ENCODE measurements at regions not wholly inside any gene's neighbourhood (a gene's known extent, or its start where the extent isn't known, plus 50 kb on each side); places are given as distances from the start of the nearest gene placed in this dataset.
"Not testable (repeated sequence)": the region's sequence is repeated elsewhere in the genome, so short reads cannot be mapped to it uniquely, and the experiment has no call there.

GRCh38 chr17:20728181-20728580 lies 148.7 kb downstream of the CDRT15L2 start:
- no peak for DNase-seq (ENCODE audit: low read depth, low spot score)
- Histone ChIP-seq H3K9ac (ENCODE audit: insufficient read length) (no peak overlapping the region), H3K36me3 (ENCODE audit: insufficient read depth, low read length) (no peaks in the 10 kb centered on the region), H3K9me3 (ENCODE audit: low read depth, low read length) (no peaks in the 10 kb centered on the region), H3K27ac (no peak overlapping the region), H3K4me3 (no peak overlapping the region)
- TF ChIP-seq FOXP2 (optimal IDR thresholded peaks at IDR 0.05; ENCODE audit: control extremely low read depth, extremely low read length, insufficient read depth), result no peak
- no peak for TF ChIP-seq EZH2 (IDR thresholded peaks at IDR 0.05)
- no peak for TF ChIP-seq POLR2AphosphoS5 (IDR thresholded peaks at IDR 0.05; ENCODE audit: borderline replicate concordance, low read depth, low read length)

- not testable (repeated sequence) for H3K36me3 ChIP-seq (ENCODE audit: insufficient read depth, low read length); H3K4me3 ChIP-seq; H3K9ac ChIP-seq (ENCODE audit: insufficient read length); DNase-seq (ENCODE audit: low read depth, low spot score); H3K27ac ChIP-seq; H3K9me3 ChIP-seq (ENCODE audit: low read depth, low read length)
Observed at GRCh38 chr17:20731131-20731530, 151.6 kb downstream of the CDRT15L2 start.

DNA sequence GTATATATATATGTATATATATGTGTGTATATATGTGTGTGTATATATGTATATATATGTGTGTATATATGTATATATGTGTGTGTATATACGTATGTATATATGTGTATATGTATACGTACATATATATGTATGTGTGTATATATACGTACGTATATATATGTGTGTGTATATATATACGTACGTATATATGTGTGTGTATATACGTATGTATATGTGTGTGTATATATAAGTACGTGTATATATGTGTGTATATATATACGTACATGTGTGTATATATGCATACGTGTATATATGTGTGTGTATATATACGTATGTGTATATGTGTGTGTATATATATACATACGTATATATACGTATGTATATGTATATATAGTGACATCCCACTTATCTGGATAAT lies 154.4 kb downstream of the CDRT15L2 start:
- TF ChIP-seq POLR2AphosphoS5 (IDR thresholded peaks at IDR 0.05; ENCODE audit: borderline replicate concordance, low read depth, low read length) (no peak), EZH2 (IDR thresholded peaks at IDR 0.05) (no peak), FOXP2 (optimal IDR thresholded peaks at IDR 0.05; ENCODE audit: control extremely low read depth, extremely low read length, insufficient read depth) (no peak)
- Histone ChIP-seq H3K36me3 (ENCODE audit: insufficient read depth, low read length) (no peaks in the 10 kb centered on the region), H3K9me3 (ENCODE audit: low read depth, low read length) (no peaks in the 10 kb centered on the region), H3K9ac (ENCODE audit: insufficient read length) (no peak overlapping the region), H3K27ac (no peak overlapping the region), H3K4me3 (no peak overlapping the region)
- DNase-seq (ENCODE audit: low read depth, low spot score), result no peak

GRCh38 chr17:20735796-20736195 lies 156.3 kb downstream of the CDRT15L2 start:
- no peak for DNase-seq (ENCODE audit: low read depth, low spot score)
- no peak for TF ChIP-seq FOXP2 (optimal IDR thresholded peaks at IDR 0.05; ENCODE audit: control extremely low read depth, extremely low read length, insufficient read depth)
- TF ChIP-seq POLR2AphosphoS5 (IDR thresholded peaks at IDR 0.05; ENCODE audit: borderline replicate concordance, low read depth, low read length), result no peak
- TF ChIP-seq EZH2 (IDR thresholded peaks at IDR 0.05), result no peak
- Histone ChIP-seq H3K9ac (ENCODE audit: insufficient read length) (no peak overlapping the region), H3K9me3 (ENCODE audit: low read depth, low read length) (no peaks in the 10 kb centered on the region), H3K27ac (no peak overlapping the region), H3K4me3 (no peak overlapping the region), H3K36me3 (ENCODE audit: insufficient read depth, low read length) (no peaks in the 10 kb centered on the region)

GRCh38 chr17:20737636-20738035 lies 158.1 kb downstream of the CDRT15L2 start:
- H3K36me3 ChIP-seq (ENCODE audit: insufficient read depth, low read length); H3K27ac ChIP-seq; DNase-seq (ENCODE audit: low read depth, low spot score); H3K9me3 ChIP-seq (ENCODE audit: low read depth, low read length); H3K4me3 ChIP-seq; H3K9ac ChIP-seq (ENCODE audit: insufficient read length): not testable (repeated sequence)

DNA sequence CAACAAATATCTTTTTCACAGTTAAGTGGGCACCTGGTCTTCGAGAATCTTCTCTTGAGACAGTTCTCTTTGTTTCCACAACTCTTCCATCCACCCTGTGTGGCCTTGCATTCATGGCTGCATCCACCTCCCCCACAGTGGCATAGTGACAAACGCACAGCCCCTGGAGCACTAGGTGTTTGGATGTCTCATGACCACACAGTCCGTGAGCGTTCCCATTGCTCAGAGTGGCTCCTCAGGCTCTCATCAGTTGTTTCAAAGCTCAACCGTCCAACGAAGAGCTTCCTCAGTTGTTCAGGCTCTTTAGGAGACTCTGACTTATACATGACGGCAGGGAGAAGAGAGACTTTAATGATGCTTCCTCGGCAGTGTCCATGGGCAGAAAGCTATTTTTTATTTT lies 191.6 kb downstream of the CDRT15L2 start:
- TF ChIP-seq EZH2 (IDR thresholded peaks at IDR 0.05) (no peak), POLR2AphosphoS5 (IDR thresholded peaks at IDR 0.05; ENCODE audit: borderline replicate concordance, low read depth, low read length) (no peak), FOXP2 (optimal IDR thresholded peaks at IDR 0.05; ENCODE audit: control extremely low read depth, extremely low read length, insufficient read depth) (no peak)
- no peak overlapping the region for H3K4me3 ChIP-seq
- no peak overlapping the region for H3K27ac ChIP-seq
- H3K36me3 ChIP-seq (ENCODE audit: insufficient read depth, low read length), result no peaks in the 10 kb centered on the region
- DNase-seq (ENCODE audit: low read depth, low spot score), result no peak
- H3K9ac ChIP-seq (ENCODE audit: insufficient read length), result no peak overlapping the region
- H3K9me3 ChIP-seq (ENCODE audit: low read depth, low read length), result no peaks in the 10 kb centered on the region

DNA sequence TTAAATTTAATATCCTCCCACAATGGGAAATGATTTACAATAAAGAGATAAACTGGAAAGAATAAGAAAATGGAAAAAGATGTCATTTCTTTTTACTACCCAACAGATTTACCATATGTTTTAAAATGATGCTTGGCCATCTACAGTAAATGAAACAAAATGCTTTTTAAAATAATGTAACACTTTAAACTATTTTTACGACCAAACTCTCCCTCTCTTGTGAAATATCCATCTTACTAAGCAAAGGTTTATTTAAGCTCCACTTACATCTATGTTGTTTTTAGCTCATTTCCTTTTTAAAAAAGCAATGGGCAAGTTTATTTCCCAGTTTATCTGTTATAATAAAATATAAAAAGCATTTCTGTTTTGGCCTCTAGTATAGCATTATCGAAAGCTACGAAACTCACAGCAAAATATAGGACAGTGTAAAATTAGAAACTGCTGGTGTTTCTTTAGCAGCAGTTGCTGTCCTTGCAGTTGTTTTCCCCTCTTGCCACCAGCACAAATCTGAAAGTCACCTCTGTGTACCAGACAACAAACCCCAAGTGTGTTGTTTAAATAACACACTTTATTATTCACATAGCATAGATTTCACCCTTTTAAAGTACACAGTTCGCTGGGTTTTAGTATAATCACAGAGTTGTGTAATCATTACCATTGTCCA lies 195.1 kb downstream of the CDRT15L2 start:
- TF ChIP-seq EZH2 (IDR thresholded peaks at IDR 0.05) (no peak), POLR2AphosphoS5 (IDR thresholded peaks at IDR 0.05; ENCODE audit: borderline replicate concordance, low read depth, low read length) (no peak), FOXP2 (optimal IDR thresholded peaks at IDR 0.05; ENCODE audit: control extremely low read depth, extremely low read length, insufficient read depth) (no peak)
- H3K9me3 ChIP-seq (ENCODE audit: low read depth, low read length), result no peaks in the 10 kb centered on the region
- no peak overlapping the region for H3K4me3 ChIP-seq
- no peaks in the 10 kb centered on the region for H3K36me3 ChIP-seq (ENCODE audit: insufficient read depth, low read length)
- H3K27ac ChIP-seq, result no peak overlapping the region
- DNase-seq (ENCODE audit: low read depth, low spot score), result no peak
- no peak overlapping the region for H3K9ac ChIP-seq (ENCODE audit: insufficient read length)

- H3K9ac ChIP-seq (ENCODE audit: insufficient read length), result no peak overlapping the region
- TF ChIP-seq EZH2 (IDR thresholded peaks at IDR 0.05), result no peak
- no peak for TF ChIP-seq POLR2AphosphoS5 (IDR thresholded peaks at IDR 0.05; ENCODE audit: borderline replicate concordance, low read depth, low read length)
- TF ChIP-seq FOXP2 (optimal IDR thresholded peaks at IDR 0.05; ENCODE audit: control extremely low read depth, extremely low read length, insufficient read depth), result no peak
- H3K9me3 ChIP-seq (ENCODE audit: low read depth, low read length), result no peaks in the 10 kb centered on the region
- no peak for DNase-seq (ENCODE audit: low read depth, low spot score)
- H3K36me3 ChIP-seq (ENCODE audit: insufficient read depth, low read length), result no peaks in the 10 kb centered on the region
- H3K4me3 ChIP-seq, result no peak overlapping the region
- H3K27ac ChIP-seq, result no peak overlapping the region
Observed at GRCh38 chr17:20775331-20775730, 195.8 kb downstream of the CDRT15L2 start.

DNA sequence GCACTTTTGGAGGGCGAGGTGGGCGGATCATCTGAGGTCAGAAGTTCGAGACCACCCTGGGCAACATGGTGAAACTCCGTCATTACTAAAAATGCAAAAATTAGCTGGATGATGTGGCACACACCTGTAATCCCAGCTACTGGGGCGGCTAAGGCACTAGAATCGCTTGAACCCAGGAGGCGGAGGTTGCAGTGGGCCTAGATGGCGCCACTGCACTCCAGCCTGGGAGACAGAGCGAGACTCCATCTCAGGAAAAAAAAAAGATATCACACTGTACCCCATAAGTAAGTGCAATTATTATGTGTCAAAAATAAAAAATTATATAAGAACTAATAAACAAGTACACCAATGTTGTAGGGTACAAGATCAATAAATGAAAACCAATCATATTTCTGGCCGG lies 200.0 kb downstream of the CDRT15L2 start:
- no peak for DNase-seq (ENCODE audit: low read depth, low spot score)
- Histone ChIP-seq H3K4me3 (no peak overlapping the region), H3K9ac (ENCODE audit: insufficient read length) (no peak overlapping the region), H3K27ac (no peak overlapping the region), H3K36me3 (ENCODE audit: insufficient read depth, low read length) (no peaks in the 10 kb centered on the region), H3K9me3 (ENCODE audit: low read depth, low read length) (no peaks in the 10 kb centered on the region)
- TF ChIP-seq FOXP2 (optimal IDR thresholded peaks at IDR 0.05; ENCODE audit: control extremely low read depth, extremely low read length, insufficient read depth) (no peak), POLR2AphosphoS5 (IDR thresholded peaks at IDR 0.05; ENCODE audit: borderline replicate concordance, low read depth, low read length) (no peak), EZH2 (IDR thresholded peaks at IDR 0.05) (no peak)

Measured in SK-N-MC (cell line).